HG02981 (cell line): ENCODE measurements at regions not wholly inside any gene's neighbourhood (a gene's known extent, or its start where the extent isn't known, plus 50 kb on each side); places are given as distances from the start of the nearest gene placed in this dataset.

Source experiments
- ATAC-seq: cut with Tn5 transposase; IDR thresholded peaks from one replicate; pipeline ENCODE4 v1.9.1; 2021; ENCODE audit warnings: mild to moderate bottlenecking, moderate library complexity; ENCODE audit not compliant: unreplicated experiment

DNA sequence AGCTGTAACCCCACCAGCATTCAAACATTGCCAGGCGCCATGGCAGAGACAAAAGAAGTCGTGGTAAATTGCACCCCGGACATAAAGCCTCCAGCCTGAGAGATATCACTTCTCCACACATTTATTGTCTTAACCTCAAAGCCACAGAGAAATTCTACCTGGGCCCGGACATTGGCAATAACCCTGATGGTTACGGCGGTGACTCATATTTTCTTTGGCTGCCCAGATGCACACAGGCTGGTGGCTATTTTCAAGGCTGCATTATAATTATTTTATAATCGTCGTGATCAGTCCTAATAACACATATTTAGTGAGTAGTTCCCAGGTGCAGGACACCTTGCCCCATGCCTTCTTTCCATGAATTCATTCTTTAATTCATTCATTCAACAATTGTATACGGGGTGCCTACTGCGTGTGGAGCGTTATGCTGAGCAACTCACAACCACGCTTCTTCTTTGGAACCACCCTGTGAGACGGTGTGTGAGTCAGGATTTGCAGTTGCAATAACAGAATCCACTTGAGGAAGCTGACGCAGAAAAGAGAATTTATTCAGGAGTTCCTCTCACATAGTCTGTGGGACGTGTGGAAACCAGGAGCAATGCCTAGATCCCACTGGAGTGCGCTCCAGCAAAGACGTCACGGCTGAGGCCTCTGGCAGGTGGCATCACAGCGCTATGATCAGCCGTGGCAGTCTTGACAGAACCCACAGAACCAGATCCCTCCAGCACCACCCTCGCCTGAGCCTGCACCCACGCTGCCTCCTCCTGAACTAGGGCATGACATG lies 245.7 kb downstream of the FOXL1 start:
- ATAC-seq, result no peak

DNA sequence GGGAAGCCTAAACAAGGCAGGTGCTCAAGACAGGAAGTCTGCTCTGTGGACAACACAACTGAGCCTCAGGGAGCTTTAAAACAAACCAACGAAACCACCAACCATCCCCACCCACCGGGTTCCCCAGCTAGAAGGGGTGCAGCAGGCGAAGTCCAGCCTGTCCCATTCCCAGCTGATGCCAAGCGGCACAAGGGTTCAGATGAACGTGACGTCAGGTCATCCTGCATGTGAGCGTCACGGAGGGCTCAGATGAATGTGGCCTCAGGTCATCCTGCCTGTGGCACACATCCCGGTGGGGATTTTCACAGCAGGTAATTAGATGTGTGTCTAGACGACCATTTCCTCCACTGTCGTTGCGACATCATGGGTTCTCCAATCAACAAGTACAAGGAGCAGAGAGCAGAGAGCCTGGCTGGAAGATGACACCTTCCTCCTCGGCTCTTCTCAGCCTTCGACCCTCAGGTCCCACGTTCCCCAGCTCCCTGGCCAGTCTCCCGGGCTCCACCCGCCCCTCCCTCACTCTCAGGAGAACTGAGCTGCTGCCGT lies 246.5 kb downstream of the FOXL1 start:
- ATAC-seq, result no peak

DNA sequence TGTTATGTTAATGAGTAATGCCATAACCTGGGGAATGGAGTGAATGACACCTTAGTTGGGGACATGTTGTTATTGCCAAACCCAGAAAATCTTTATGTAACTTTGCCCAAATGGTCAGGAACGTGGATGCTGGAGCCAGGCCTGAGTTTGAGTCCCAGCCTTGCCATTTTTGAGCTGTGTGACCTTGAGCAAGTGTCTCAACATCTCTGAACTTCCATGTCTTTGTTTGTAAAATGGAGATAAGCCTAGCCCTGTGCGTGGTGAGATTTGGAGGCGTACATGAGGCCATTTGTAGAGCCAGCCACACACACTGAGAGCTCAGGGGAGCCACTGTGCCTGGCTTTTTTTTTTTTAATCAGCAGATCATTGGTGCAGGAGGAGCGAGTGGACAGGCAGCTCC lies 247.3 kb downstream of the FOXL1 start:
- ATAC-seq, result no peak

DNA sequence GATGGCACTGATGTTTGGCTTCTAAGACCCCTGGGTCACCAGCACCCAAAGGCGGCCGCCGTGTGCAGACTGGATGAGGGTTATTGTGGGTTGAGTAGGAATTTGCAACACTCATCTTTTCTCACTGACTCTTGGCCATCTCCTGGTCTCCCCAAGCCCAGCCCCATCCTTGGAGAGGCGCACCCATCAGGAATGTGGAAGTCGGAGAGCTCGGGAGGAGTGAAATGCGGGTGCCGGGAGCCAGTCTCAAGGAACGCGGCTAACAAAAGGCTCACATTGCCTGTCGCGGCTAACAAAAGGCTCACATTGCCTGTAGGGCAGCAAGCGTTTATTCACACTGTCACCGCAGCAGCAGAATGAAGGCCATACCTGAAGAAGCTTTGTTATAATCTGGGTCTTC lies 248.6 kb downstream of the FOXL1 start:
- ATAC-seq, result no peak

DNA sequence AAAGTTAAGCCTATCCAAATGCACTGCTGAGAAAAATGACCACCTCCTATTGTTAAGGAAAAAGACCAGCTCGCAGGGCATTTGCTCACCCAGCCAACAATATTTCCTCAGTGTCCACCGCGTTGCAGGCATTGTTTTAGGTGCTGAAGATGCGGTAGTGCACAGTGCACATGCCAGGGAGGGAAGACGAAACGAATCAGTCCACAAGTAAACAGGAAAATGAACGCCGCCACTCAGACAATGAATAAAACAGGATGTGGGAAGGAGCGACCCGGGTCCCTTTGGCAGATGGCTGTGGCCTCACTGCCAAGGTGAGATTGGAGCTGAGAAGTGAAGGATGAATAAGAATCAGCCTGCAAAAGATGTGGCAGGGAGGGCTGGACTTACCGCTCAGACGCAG lies 249.2 kb downstream of the FOXL1 start:
- no peak for ATAC-seq

DNA sequence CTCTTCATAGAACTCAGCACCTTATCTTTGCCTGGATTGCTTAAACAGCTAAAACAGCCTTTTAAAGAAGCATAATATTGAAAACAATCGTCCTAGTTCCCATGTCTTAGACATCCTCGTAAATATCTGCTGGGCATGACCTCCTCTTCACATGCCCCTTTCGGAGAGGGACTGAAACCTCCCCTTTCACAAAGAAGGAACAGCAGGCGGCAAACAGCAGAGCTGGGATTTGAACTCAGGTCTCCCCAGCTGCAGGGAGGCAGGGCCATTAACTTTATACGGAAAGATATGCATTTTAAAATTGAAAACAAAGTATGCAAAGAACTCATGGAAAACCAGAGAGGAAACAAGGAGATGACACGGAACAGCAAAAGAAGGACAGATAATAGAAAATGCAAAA lies 249.9 kb downstream of the FOXL1 start:
- no peak for ATAC-seq

- ATAC-seq, result no peak
These were observed 250.3 kb downstream of the FOXL1 start for GRCh38 chr16:86828653-86829052.

DNA sequence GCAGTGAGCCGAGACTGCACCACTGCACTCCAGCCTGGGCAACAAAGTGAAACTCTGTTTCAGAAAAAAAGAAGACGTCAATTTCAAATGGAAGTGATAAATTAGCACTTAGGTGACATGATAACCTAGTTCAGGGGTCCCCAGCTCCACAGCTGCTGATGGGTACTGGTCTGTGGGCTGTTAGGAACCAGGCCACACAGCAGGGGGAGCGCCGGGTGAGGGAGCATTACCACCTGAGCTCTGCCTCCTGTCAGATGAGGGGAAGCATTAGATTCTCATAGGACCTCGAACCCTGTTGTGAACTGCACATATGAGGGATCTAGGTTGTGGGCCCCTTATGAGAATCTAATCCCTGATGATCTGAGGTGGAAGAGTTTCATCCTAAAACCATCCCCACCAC lies 253.0 kb downstream of the FOXL1 start:
- no peak for ATAC-seq

DNA sequence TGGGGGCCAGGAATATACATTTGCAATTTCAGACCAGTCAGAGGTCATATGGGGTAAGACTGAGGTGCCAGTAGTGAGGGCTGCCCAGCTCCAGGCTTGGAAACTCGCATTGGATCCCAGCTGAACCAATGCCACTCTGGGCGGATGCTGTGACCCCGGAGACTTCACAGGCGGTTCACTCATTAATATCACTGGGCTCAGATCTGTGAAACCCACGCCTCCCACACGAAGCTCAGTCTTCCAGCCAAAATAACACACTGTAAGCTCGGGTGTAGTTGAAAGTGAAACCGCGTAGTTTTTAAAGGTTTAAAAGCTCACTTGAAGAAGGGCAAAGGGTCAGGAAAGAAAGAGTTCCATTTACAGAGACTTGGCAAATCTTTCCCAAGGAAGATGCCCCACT lies 254.8 kb downstream of the FOXL1 start:
- no peak for ATAC-seq

GRCh38 chr16:86834451-86835035 lies 256.2 kb downstream of the FOXL1 start:
- no peak for ATAC-seq

GRCh38 chr16:86835982-86836381 lies 257.6 kb downstream of the FOXL1 start:
- ATAC-seq, result no peak

DNA sequence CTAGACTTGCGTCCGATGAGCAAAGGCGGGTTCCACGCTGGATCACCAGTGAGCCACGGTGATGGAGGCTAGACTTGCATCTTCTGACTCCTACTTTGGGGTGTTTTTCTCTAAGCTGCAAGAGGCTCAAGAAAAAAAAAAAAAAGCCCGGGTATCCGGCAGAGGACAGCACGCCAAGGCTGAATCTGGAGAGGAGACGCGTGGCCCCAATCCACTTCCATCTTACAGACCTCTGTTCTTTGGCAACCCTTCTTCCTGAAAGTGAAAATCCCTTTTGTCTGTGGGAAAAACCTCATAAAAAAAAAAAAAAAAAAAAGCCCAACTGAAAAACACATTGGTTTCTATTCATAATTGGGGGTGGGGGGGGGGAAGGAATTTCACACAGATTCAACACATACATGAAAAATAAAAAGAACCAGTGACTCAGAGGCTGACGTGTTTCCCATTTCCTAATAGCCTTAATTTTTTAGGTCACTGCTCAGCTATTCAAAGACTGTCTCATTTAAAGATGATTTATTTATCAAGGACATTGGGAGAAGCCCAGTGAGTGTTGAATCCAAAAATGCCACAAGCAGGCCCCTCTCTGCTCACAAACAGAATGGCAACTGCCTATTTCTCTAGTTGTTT lies 258.3 kb downstream of the FOXL1 start:
- ATAC-seq, result no peak

DNA sequence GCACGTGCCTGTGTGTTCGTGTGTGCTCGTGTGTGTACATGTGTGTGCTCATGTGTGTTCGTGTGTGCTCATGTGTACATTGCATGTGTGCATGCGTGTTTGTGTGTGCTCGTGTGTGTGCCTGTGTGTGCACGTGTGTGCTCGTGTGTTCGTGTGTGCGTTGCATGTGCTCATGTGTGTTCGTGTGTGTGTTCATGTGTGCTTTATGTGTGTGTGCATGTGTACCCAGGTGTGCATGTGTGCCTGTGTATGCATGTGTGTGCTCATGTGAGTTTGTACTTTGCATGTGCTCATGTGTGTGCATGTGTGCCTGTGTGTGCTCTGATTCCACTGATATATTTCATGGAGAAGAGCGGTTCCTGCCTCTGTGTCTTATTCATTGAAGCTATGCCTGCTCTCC lies 265.5 kb downstream of the FOXL1 start:
- no peak for ATAC-seq

DNA sequence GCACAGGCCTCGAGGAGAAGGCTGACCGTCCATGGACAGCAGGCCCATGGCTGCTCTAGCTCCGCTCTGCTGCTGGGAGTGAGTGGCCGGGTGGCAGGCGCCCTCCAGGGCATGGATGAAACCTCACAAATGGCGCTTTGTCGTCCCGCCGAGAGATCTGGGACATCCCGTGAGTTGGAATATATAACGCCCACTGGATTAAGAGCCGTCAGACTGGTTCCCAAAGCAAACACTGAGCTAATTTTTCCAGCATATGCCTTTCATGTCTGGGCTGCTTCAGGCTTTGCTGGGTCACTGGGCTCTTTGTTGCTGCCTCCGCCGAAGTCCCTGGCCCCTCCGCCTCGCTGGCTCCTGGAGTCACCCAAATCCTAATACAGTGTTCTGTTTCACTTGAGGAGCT lies 266.3 kb downstream of the FOXL1 start:
- no peak for ATAC-seq

DNA sequence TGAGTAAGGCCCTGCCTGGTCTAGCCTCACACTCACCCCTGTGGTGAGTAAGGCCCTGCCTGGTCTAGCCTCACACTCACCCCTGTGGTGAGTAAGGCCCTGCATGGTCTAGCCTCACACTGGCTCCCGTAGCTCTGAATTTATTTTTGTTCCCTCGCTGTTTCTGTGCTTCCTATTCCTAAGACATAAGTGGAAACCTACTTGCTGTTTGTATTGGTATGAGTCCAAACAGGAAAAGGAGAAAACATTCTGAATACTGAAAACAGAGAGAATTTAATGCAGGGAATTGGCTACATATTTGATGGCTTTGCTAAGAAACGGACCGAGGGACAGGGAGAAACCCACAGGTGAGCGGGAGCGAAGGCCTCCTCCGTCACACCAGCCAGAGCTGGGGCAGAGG lies 267.8 kb downstream of the FOXL1 start:
- no peak for ATAC-seq

- ATAC-seq, result no peak
These were observed 270.5 kb downstream of the FOXL1 start for GRCh38 chr16:86848821-86849220.

DNA sequence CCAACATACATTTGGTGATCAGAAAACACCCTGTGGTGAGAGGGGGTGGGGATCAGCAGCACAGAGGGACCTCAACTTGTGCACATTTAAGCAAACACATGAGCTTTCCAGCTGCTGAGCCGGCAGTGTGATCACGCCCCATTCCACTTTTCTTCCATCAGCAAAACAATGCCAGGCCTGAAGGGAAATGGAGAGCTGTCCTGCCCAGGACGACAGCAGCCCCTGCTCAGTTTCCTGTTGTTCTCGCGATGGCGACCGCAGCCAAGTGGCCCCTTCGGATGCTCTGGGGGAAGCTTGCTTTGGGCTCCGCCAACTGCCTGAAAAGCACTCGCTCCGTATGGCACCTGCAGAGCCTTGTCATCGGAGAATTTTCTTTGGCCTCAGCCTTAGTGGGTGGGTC lies 272.3 kb downstream of the FOXL1 start:
- no peak for ATAC-seq

- no peak for ATAC-seq
These were observed 273.8 kb downstream of the FOXL1 start for GRCh38 chr16:86852135-86852534.

- no peak for ATAC-seq
These were observed 275.8 kb downstream of the FOXL1 start for GRCh38 chr16:86854058-86854621.

- no peak for ATAC-seq
These were observed 276.4 kb downstream of the FOXL1 start for GRCh38 chr16:86854626-86855294.

- no peak for ATAC-seq
These were observed 278.7 kb downstream of the FOXL1 start for GRCh38 chr16:86856946-86857586.
